Peyer's patch (tissue), 4 donors: ENCODE measurements at regions not wholly inside any gene's neighbourhood (a gene's known extent, or its start where the extent isn't known, plus 50 kb on each side); places are given as distances from the start of the nearest gene placed in this dataset.

Experiments
- DNase-seq, 3 donors: peaks; one replicate each; pipeline ENCODE4 v3.0.0-alpha.2; 2017 to 2019
- H3K27ac ChIP-seq, 4 donors: fragments of 200-600 bp; sonication (generic); one replicate each; pipeline ENCODE4 v1.5.1; 2016 to 2019
- H3K27me3 ChIP-seq, 2 donors: fragments of 200-600 bp; sonication (generic); one replicate each; pipeline ENCODE4 v1.5.1; 2019
- H3K36me3 ChIP-seq, 3 donors: fragments of 200-600 bp; sonication (generic); one replicate each; pipeline ENCODE4 v1.5.1; 2016 to 2019
- H3K4me1 ChIP-seq, 4 donors: fragments of 200-600 bp; sonication (generic); one replicate each; pipeline ENCODE4 v1.5.1; 2016 to 2019
- H3K4me3 ChIP-seq, 4 donors: fragments of 200-600 bp; sonication (generic); 1 replicate in 3 of 4; 2 replicates in 1 of 4; pipeline ENCODE4 v1.5.1; 2016 to 2019; ENCODE audit warnings: mild to moderate bottlenecking in 1 of 4
- H3K9me3 ChIP-seq, 4 donors: fragments of 200-600 bp; sonication (generic); one replicate each; pipeline ENCODE4 v1.5.1; 2016 to 2019; ENCODE audit warnings: mild to moderate bottlenecking in 1 of 4
- CTCF ChIP-seq, 6 experiments: fragments of 450-650 bp in 4 of 6; fragments of 200-600 bp in 2 of 6; sonication (generic) in 1 of 6; IDR thresholded peaks; one replicate each; pipeline ENCODE4 v1.5.1; 2017 to 2019; ENCODE audit warnings: antibody characterized with exemption in 6 of 6, mild to moderate bottlenecking in 3 of 6, moderate library complexity in 1 of 6
- POLR2A ChIP-seq, 2 donors: fragments of 450-650 bp; IDR thresholded peaks; one replicate each; pipeline ENCODE4 v1.5.1; 2017; ENCODE audit warnings: antibody characterized with exemption in 2 of 2, mild to moderate bottlenecking in 2 of 2, moderate library complexity in 2 of 2

DNA sequence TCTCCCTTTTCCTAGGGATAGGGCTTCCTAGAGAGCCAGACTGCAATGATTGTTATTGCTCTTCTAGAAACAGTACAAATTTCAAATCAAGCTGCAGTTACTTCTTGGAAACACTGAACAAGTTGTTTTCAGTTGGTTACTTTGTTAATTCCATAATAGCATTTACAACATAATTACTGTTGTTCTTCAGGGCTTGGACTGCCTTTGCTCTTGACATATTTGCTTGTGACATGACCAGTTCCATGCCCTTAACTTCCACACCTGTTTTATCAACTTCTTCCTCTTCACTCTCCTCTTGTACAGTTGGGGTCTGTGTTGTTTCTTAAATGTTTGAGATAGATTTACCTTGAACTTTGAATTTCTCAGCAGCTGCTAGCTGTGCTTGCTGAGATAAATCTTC, 104.4 kb downstream of the SEC23IP start:
- H3K27ac ChIP-seq, result no peak overlapping the region

DNA sequence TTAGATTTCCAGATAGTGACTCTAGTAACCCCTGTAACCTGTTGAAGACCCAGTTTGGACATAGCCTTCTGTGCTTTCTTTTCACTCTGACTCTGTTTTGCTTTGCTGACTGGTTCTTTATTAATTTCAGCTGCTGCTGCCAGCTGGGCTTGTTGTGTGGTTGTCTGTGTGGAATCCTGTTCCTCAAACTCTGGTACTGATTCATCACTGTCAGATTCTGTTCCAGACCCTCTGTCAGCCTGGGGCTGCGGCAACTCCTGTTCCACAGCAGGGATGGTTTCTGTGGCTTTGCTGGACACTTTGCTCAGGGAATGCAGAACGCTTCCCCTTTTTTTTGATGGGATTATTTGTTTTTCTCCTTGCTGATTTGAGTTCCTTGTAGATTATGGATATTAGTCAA, 104.9 kb downstream of the SEC23IP start:
- Histone ChIP-seq H3K27me3 (no peaks in the 10 kb centered on the region), H3K4me3 (no peak overlapping the region), H3K4me1 (no peaks in the 10 kb centered on the region), H3K9me3 (no peaks in the 10 kb centered on the region), H3K36me3 (no peaks in the 10 kb centered on the region), H3K27ac (no peak overlapping the region)
- TF ChIP-seq POLR2A (IDR thresholded peaks at IDR 0.05), result no peak
- TF ChIP-seq CTCF (IDR thresholded peaks at IDR 0.05), result no peak
- no peak for DNase-seq

More for the DNA sequence above, 104.4 kb downstream of the SEC23IP start:
- no peaks in the 10 kb centered on the region for H3K4me1 ChIP-seq
- no peaks in the 10 kb centered on the region for H3K27me3 ChIP-seq
- H3K9me3 ChIP-seq, result no peaks in the 10 kb centered on the region
- no peak overlapping the region for H3K4me3 ChIP-seq
- no peaks in the 10 kb centered on the region for H3K36me3 ChIP-seq
- TF ChIP-seq POLR2A (IDR thresholded peaks at IDR 0.05), result no peak
- TF ChIP-seq CTCF (IDR thresholded peaks at IDR 0.05), result no peak
- no peak for DNase-seq

DNA sequence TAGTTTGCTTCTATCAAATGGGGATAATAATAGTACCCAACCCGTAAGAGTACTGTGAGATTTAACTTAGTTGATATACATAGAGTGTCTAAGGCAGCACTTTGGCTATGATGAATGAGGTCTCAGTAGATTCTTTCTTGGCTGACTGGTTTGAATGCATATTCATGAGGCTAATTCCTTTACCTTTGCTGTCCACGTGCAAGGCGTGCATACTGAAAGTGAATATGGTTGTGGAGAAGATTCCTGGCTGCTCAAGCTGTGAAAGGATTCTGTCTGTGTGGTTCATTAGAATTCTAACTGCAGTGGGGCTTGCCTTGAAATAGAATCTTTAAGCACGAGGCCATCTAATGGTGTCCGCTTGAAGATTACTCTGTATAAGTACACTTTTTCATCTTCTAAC, 110.3 kb downstream of the SEC23IP start:
- no peaks in the 10 kb centered on the region for H3K27me3 ChIP-seq
- no peak overlapping the region for H3K27ac ChIP-seq
- H3K9me3 ChIP-seq, result no peaks in the 10 kb centered on the region
- no peaks in the 10 kb centered on the region for H3K36me3 ChIP-seq
- TF ChIP-seq POLR2A (IDR thresholded peaks at IDR 0.05) (no peak), CTCF (IDR thresholded peaks at IDR 0.05) (no peak)
- no peaks in the 10 kb centered on the region for H3K4me1 ChIP-seq
- no peak for DNase-seq
- no peak overlapping the region for H3K4me3 ChIP-seq

DNA sequence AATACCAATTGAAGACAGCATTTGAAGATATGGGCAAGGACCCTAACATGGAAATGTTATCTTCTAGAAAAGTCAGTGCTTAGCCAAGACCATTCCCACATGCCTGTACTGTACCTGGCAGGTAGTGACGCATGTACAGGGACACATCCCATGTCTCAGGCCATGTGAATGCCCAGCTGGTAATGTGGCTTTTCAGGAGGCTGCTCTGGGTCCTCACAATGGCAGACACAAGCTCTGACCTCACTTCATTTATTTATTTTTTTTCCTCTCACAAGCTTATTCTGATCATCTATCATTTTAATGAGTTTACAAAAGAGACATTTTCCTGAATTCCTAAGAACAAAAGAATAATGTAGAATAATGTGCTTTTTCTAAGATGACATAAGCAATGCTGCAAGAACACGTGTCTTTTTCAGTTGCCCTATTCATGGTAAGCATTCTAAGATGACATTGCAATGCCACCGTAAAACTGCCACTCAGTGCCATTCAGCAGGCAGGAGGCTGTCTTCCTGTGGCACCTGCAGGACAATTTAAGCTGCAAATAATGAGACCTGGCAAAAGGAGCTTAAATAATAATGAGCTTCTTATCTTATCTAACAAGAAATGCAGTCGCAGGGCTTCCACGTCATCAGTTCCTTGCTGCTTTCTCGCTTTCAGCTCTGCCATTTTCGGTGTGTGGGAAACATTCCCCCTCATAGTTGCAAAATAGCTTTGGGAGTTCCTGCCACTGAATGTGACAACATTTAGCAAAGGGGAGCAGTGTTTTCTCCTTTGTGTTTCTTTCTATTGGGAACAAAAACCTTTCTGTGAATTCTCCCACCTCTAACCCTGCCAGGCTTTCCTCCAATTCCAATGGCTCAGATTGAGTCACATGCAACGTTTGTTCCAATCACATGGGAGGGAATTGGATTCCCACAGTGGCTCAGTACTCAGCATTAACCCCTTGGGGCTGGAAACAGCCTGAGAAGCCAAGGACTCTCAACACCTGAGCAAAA, 113.0 kb downstream of the SEC23IP start:
- no peak for DNase-seq
- no peaks in the 10 kb centered on the region for H3K27me3 ChIP-seq
- no peak overlapping the region for H3K4me3 ChIP-seq
- no peaks in the 10 kb centered on the region for H3K36me3 ChIP-seq
- no peak overlapping the region for H3K27ac ChIP-seq
- no peaks in the 10 kb centered on the region for H3K4me1 ChIP-seq
- TF ChIP-seq CTCF (IDR thresholded peaks at IDR 0.05) (no peak), POLR2A (IDR thresholded peaks at IDR 0.05) (no peak)
- H3K9me3 ChIP-seq, result no peaks in the 10 kb centered on the region

DNA sequence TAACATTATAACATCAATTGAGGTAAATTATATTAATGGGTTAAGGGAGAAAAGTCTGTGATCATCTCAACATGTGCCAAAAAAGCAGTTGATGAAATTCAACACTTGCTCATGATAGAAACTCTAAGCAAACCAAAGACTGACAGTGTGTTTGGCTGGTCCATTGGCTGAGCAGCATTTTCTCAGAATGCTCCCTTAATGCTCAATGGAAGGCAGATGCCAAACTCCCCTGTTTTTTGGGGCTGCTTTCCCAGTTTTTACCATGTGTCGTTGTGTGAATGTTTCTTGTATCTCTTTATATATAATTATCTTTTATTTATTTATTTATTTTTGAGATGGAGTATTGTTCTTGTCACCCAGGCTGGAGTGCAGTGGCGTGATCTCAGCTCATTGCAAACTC, 114.7 kb downstream of the SEC23IP start:
- DNase-seq, result no peak
- Histone ChIP-seq H3K4me3 (no peak overlapping the region), H3K27me3 (no peaks in the 10 kb centered on the region), H3K36me3 (no peaks in the 10 kb centered on the region), H3K27ac (no peak overlapping the region), H3K4me1 (no peaks in the 10 kb centered on the region), H3K9me3 (no peaks in the 10 kb centered on the region)
- TF ChIP-seq POLR2A (IDR thresholded peaks at IDR 0.05) (no peak), CTCF (IDR thresholded peaks at IDR 0.05) (no peak)
